HAP-1 (cell line): ENCODE measurements at regions not wholly inside any gene's neighbourhood (a gene's known extent, or its start where the extent isn't known, plus 50 kb on each side); places are given as distances from the start of the nearest gene placed in this dataset.

Source experiments
- DNase-seq, 2 experiments: peaks; one replicate each; pipeline ENCODE4 v3.0.0-alpha.2; 2016 to 2020; ENCODE audit warnings: low spot score in 2 of 2
- H3K27me3 ChIP-seq: fragments of 250-450 bp; sonication (Bioruptor Pico); 2 replicates; pipeline ENCODE4 v1.5.1; 2020; ENCODE audit warnings: low read depth, mild to moderate bottlenecking, moderate library complexity
- H3K36me3 ChIP-seq: fragments of 250-450 bp; sonication (Bioruptor Pico); replicated peaks from 2 replicates; pipeline ENCODE4 v1.5.1; 2020; ENCODE audit warnings: mild to moderate bottlenecking
- H3K4me1 ChIP-seq: fragments of 250-450 bp; sonication (Bioruptor Pico); 2 replicates; pipeline ENCODE4 v1.5.1; 2020; ENCODE audit warnings: mild to moderate bottlenecking
- H3K4me3 ChIP-seq: fragments of 250-450 bp; sonication (Bioruptor Pico); 2 replicates; pipeline ENCODE4 v1.5.1; 2020; ENCODE audit warnings: mild to moderate bottlenecking, moderate library complexity
- H3K9me3 ChIP-seq: fragments of 250-450 bp; sonication (Bioruptor Pico); 2 replicates; pipeline ENCODE4 v1.5.1; 2020; ENCODE audit warnings: mild to moderate bottlenecking, moderate library complexity
- in situ Hi-C: fragments of 300-500 bp; cut with MboI; formaldehyde crosslinking; loops from 3 replicates; pipeline ENCODE4 v1.14.3; 2020; ENCODE audit warnings: low sequenced_read_pairs, inconsistent platforms, mixed read lengths

DNA sequence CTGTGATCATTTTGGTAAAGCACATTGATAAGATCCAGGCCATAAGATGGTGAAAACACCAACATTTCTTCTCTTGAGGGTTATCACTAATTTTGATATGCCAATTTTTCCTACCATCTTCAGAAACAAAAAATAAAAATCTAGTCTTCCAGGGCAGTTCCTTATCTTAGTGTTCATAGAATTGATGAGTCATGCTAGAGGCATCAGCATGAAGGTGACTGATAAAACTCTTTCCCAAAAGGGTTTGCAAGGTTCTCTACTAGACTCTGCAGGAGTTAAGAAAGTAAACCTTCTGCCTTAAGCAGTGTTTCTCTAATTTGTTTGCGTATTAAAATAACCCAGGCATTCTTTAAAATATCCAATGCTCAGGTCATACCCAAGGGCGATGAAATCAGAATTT lies 483.1 kb upstream of the CNTNAP2 start:
- Histone ChIP-seq H3K9me3 (no peaks in the 10 kb centered on the region), H3K36me3 (no peaks in the 10 kb centered on the region), H3K4me1 (no peaks in the 10 kb centered on the region), H3K27me3 (no peaks in the 10 kb centered on the region), H3K4me3 (no peak overlapping the region)
- in situ Hi-C loops: no loop called here
- DNase-seq: no peak

DNA sequence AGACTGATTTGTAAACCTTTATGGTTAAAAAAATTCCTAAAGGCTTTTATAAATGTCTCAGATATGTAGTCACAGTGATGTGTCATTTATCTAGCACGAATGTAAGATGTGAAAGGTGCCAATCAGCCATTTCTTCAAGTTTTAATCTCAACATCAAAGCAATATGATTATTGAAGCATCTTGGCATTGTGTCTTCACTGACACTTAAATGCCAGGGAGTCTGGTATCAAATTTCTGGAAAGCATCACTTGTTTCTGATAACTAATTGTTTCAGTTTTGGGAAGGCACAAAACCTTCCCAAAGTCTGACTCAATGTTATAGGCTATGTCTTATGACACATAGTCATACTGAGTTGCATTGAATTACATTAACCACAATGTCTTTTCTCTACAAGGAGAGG lies 492.0 kb upstream of the CNTNAP2 start:
- Histone ChIP-seq H3K4me3 (no peak overlapping the region), H3K4me1 (no peaks in the 10 kb centered on the region), H3K27me3 (no peaks in the 10 kb centered on the region), H3K36me3 (no peaks in the 10 kb centered on the region), H3K9me3 (no peaks in the 10 kb centered on the region)
- in situ Hi-C loops: no loop called here
- no peak for DNase-seq

DNA sequence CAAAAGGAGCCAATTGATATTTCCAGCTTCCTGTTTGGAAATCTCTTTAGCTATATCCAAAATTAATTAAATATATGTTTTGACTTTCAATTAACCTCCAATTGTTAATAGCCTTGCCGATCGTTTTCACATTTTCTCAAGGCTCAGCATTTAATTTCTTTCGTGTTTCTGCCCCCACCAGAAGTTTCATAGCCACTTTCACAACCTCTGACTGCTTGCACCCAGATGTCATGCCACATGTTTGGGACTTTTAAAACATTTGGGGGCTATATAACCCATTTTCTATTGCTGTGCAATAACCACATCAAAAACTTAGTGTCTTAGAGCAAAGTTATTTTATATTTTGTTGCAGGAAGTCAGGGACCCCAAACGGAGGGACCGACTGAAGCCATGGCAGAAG lies 510.6 kb upstream of the CNTNAP2 start:
- in situ Hi-C loops: no loop called here
- Histone ChIP-seq H3K27me3 (no peaks in the 10 kb centered on the region), H3K4me3 (no peak overlapping the region), H3K36me3 (no peaks in the 10 kb centered on the region), H3K9me3 (no peaks in the 10 kb centered on the region), H3K4me1 (no peaks in the 10 kb centered on the region)
- DNase-seq: no peak

DNA sequence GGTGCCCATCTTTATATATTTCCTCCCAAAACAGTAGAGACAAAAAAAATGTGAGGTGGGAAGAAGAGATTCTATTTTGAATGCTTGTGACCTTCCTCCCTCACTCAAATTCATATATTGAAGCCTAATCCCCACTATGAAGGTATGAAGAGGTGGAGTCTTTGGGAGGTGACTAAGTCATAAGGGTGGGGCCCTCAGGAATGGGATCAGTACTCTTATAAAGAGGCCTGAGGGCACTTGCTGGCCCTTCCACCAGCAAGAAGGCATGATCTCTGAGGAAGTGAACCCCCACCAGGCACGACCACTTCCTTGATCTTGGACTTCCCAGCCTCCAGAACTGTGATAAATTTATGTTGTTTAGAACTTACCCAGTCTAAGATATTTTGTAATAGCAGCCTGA lies 517.2 kb upstream of the CNTNAP2 start:
- DNase-seq: no peak
- in situ Hi-C loops: no loop called here
- Histone ChIP-seq H3K9me3 (no peaks in the 10 kb centered on the region), H3K4me1 (no peaks in the 10 kb centered on the region), H3K36me3 (no peaks in the 10 kb centered on the region), H3K27me3 (no peaks in the 10 kb centered on the region), H3K4me3 (no peak overlapping the region)

DNA sequence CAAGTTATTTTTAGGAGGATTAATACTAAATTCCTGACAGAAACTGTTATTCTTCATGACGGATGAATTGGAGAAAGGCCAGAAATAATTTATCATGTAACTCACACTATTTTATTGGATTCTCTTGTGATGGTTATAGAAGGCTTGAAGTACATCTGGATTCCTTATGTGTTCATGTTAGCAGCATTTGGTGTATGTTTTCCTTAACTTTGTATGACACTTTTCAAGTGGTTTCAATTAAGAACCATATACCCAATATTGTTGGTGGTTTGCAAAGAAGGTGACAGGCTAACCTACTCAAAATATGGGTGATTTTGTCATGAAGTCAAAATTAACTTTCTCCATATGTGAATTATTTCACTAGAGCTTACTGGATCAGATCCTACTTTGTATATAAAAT lies 532.2 kb upstream of the CNTNAP2 start:
- Histone ChIP-seq H3K27me3 (no peaks in the 10 kb centered on the region), H3K4me1 (no peaks in the 10 kb centered on the region), H3K9me3 (no peaks in the 10 kb centered on the region), H3K36me3 (no peaks in the 10 kb centered on the region), H3K4me3 (no peak overlapping the region)
- in situ Hi-C loops: no loop called here
- no peak for DNase-seq

DNA sequence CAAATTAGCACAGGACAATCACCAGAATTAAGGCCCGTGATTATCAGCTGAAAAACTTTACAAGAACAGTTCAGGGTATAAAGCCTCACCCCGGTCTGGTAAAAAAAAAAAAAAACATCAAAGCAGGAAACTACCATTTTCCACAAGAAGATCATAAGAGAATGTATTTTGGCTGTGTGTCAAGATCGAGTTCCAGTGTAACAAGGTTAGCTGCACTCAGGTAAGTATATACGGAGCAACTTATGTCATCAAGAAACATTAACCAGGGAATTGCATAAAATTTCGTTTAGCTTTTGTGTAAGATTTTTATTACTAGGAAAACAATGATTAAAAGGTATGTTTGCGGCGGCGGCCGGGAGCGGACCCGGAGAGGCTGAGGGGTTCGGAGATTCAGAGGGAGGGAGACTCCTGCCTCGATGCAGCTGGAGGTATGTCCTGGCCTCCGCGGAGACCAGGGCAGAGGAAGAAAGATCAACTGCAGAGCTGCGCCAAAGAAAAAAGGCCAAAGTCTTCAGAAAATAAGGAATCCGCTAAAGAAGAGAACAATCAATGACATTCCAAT lies 533.8 kb upstream of the CNTNAP2 start:
- no peak for DNase-seq
- in situ Hi-C loops: no loop called here
- Histone ChIP-seq H3K4me3 (no peak overlapping the region), H3K9me3 (no peaks in the 10 kb centered on the region), H3K36me3 (no peaks in the 10 kb centered on the region), H3K27me3 (no peaks in the 10 kb centered on the region), H3K4me1 (no peaks in the 10 kb centered on the region)

DNA sequence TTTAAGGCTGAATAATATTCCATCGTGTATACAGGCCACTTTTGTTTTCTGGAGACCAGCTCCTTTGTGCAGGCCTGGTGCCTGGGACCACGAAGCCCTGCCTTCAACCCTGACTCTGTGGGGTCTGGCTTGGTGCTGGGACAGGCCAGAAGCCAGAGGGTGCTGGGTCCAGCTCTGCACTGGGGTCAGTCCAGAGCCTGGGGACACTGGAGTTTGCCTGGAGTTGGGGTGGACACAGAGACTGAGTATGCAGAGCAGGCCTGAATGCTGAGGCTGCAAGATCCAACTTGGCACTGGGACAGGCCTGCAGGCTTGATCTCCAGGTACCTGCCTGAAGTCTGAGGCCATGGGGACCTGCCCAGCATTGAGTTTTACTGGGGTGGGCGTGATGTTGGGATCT lies 558.8 kb upstream of the CNTNAP2 start:
- no peaks in the 10 kb centered on the region for H3K9me3 ChIP-seq
- in situ Hi-C loops: no loop called here
- no peak for DNase-seq
- H3K4me3 ChIP-seq: no peak overlapping the region
- H3K27me3 ChIP-seq: no peaks in the 10 kb centered on the region
- no peaks in the 10 kb centered on the region for H3K36me3 ChIP-seq
- no peaks in the 10 kb centered on the region for H3K4me1 ChIP-seq

DNA sequence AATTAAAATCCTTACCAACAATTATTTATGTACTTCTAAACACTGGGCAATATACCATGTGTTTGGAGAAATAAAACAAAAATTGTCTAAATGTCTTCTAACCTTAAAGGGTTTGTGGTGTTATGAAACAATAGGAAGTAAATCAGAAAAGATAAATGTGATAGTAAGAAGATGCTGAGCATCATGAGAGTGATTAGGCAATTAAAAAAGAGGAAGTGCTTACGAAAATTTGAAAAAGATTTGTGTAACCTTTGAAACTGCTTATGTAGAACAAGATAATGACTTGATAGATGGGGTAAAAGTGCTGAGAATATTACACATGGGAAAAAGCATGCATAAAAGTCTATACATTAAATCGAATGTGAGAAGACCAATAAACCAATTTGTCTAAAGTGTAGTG lies 573.4 kb upstream of the CNTNAP2 start:
- Histone ChIP-seq H3K27me3 (no peaks in the 10 kb centered on the region), H3K4me1 (no peaks in the 10 kb centered on the region), H3K36me3 (no peaks in the 10 kb centered on the region), H3K9me3 (no peaks in the 10 kb centered on the region), H3K4me3 (no peak overlapping the region)
- no peak for DNase-seq
- in situ Hi-C loops: no loop called here

DNA sequence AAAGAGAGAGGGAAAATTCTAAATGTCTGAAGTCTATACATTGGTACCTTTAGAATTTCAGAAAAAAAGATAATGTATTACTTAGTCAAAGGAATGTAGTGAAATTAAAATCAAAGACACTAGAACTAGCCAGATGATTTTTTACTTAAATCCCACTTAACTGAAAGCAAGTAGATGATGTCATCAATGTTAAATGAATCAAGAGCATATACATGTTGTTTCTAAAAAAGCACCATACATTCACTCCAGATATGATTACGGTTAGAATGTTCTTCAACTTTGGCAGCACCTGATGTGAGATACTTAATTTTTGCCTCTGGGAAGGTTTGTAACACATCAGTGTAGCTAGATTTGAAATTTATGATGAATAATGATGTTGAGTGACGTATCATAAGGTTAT lies 576.7 kb upstream of the CNTNAP2 start:
- H3K9me3 ChIP-seq: no peaks in the 10 kb centered on the region
- in situ Hi-C loops: no loop called here
- no peak overlapping the region for H3K4me3 ChIP-seq

DNA sequence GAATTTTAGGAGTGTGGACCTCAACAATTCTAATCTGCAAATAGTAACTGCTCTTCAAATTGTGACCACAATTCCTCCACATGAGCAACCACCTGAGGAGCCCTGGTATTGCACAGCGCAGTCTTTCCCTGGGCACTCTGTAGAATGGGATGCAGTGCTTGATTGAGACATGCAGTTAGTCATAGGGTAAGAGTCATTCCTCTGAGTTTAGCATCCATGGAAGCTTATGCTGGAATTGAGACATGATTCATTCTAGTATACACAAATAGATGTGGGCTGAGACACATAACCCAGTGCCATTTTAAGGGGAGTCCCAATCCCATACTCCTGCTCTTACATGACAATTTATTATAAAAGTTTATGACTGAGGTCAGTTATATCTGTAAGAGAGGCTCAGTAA lies 582.3 kb upstream of the CNTNAP2 start:
- in situ Hi-C loops: no loop called here
- H3K9me3 ChIP-seq: no peaks in the 10 kb centered on the region

More for the DNA sequence above, 576.7 kb upstream of the CNTNAP2 start:
- no peak for DNase-seq
- no peaks in the 10 kb centered on the region for H3K27me3 ChIP-seq
- no peaks in the 10 kb centered on the region for H3K36me3 ChIP-seq
- no peaks in the 10 kb centered on the region for H3K4me1 ChIP-seq

DNA sequence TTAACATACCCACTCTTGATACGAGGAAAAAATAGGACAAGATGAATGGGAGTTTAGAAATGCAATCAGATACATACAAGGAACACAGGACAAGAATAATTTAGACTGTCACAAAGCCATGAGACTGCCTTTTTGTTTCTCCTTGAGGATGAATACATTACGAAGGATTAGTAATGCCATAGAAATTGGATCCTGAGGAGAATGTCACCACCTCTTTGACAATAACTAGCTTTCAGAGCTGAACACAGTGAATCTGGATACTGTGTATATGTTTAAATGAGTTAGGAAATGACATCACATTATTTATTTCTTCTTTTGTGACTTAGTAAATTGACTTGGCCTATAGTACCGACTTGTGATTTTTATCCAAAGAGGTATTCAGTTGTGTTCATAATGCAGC lies 596.3 kb upstream of the CNTNAP2 start:
- H3K36me3 ChIP-seq: no peaks in the 10 kb centered on the region
- in situ Hi-C loops: no loop called here
- H3K27me3 ChIP-seq: no peaks in the 10 kb centered on the region
- H3K4me3 ChIP-seq: no peak overlapping the region
- DNase-seq: no peak
- no peaks in the 10 kb centered on the region for H3K9me3 ChIP-seq
- no peaks in the 10 kb centered on the region for H3K4me1 ChIP-seq

More for the DNA sequence above, 582.3 kb upstream of the CNTNAP2 start:
- no peak for DNase-seq
- Histone ChIP-seq H3K36me3 (no peaks in the 10 kb centered on the region), H3K4me1 (no peaks in the 10 kb centered on the region), H3K4me3 (no peak overlapping the region), H3K27me3 (no peaks in the 10 kb centered on the region)

DNA sequence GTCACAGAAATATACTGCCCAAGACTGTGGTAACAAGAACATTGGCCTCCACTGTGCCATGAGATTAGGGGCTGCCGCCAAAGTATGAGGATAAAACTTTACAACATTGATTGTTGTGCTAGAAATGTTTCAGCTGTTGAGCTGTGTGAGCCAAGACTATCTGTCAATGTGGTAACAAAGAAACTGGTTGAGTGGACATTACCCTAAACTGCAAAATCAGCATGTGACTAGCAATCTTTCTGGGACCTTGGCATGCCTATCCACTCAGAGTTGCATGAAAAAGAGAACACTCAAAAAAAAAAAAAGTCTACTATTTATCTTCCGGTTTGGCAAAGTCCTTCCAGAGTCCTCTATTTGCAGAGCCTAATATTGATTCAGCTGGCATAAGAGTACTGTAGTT lies 605.6 kb upstream of the CNTNAP2 start:
- no peaks in the 10 kb centered on the region for H3K9me3 ChIP-seq
- in situ Hi-C loops: no loop called here

DNA sequence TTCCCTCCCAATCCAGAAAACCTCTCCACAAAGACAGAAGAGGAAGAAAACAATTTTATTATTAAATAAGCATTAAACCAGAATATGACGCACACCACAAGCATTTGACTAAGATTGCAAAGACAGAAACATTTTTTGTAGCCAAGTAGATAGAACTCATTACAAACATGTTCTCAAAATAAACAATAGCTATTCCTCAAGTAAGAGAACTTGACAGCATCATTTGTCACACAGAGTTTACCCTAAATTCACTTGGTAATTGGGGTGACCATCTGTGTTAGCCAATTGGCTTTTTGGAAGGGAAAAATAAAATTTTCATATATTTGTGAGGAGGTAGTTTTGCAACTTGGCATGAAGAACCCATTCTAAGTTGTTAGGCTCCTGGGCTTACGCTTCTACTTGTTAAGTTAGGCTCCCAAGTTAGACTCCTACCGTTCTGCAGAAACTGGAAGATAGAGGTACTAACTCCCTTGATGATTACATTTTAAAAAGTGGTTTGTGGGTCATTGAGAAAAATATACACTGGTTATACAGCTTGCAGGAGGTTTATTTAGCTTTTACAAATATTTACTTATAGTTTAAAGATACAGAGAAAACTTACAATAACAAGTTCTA lies 618.6 kb upstream of the CNTNAP2 start:
- Histone ChIP-seq H3K36me3 (no peaks in the 10 kb centered on the region), H3K27me3 (no peaks in the 10 kb centered on the region), H3K4me1 (no peaks in the 10 kb centered on the region), H3K9me3 (no peaks in the 10 kb centered on the region), H3K4me3 (no peak overlapping the region)
- in situ Hi-C loops: no loop called here
- no peak for DNase-seq

More for the DNA sequence above, 605.6 kb upstream of the CNTNAP2 start:
- DNase-seq: no peak
- no peaks in the 10 kb centered on the region for H3K4me1 ChIP-seq
- no peaks in the 10 kb centered on the region for H3K27me3 ChIP-seq
- H3K36me3 ChIP-seq: no peaks in the 10 kb centered on the region
- H3K4me3 ChIP-seq: no peak overlapping the region

DNA sequence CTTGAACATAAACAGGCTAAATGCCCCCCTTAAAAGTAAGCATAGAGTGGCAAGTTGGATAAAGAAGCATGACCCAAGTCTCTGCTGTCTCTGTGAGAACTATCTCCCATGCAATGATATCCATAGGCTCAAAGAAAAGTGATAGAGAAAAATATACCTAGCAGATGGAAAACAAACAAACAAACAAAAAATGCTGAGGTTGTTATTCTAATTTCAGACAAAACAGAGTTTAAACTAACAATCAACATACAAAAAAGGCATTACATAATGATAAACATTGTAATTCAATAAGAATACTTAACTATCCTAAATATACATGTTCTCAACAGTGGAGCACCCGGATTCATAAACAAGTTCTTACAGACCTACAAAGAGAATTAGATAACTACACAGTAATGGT lies 626.2 kb upstream of the CNTNAP2 start:
- in situ Hi-C loops: no loop called here
- H3K9me3 ChIP-seq: no peaks in the 10 kb centered on the region
- no peak for DNase-seq
- H3K4me3 ChIP-seq: no peak overlapping the region
- no peaks in the 10 kb centered on the region for H3K4me1 ChIP-seq
- H3K27me3 ChIP-seq: no peaks in the 10 kb centered on the region
- no peaks in the 10 kb centered on the region for H3K36me3 ChIP-seq

DNA sequence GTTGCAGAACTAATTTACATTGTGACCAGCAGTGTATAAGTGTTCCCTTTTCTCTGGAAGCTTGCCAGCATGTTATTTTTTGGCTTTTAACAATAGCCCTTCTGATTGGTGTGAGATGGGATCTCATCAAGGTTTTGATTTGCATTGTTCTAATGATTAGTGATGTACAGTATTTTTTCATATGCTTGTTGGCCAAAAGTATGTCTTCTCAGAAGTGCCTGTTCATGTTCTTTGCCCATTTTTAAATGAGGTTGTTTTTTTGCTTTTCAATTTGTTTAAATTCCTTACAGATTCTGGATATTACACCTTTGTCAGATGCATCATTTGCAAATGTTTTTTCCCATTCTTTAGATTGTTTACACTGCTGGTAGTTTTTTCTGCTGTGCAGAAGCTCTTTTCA lies 627.0 kb upstream of the CNTNAP2 start:
- no peaks in the 10 kb centered on the region for H3K9me3 ChIP-seq
- H3K27me3 ChIP-seq: no peaks in the 10 kb centered on the region
- H3K4me3 ChIP-seq: no peak overlapping the region
- H3K36me3 ChIP-seq: no peaks in the 10 kb centered on the region
- in situ Hi-C loops: no loop called here
- no peaks in the 10 kb centered on the region for H3K4me1 ChIP-seq
- no peak for DNase-seq
